Neural cell (in vitro differentiated cells): ENCODE measurements at regions not wholly inside any gene's neighbourhood (a gene's known extent, or its start where the extent isn't known, plus 50 kb on each side); places are given as distances from the start of the nearest gene placed in this dataset.

Experiments used
- H2AFZ ChIP-seq: fragments of 200-600, 300-800 bp; sonication (generic), shearing (Covaris generic); 2 replicates; pipeline ENCODE4 v1.6.0; 2014; ENCODE audit warnings: low read depth, mild to moderate bottlenecking, antibody characterized with exemption, low read length, moderate library complexity
- H3F3A ChIP-seq: fragments of 200-600 bp; shearing (Covaris generic); 2 replicates; pipeline ENCODE4 v1.6.1; 2016; ENCODE audit warnings: mild to moderate bottlenecking, moderate library complexity, mixed read lengths, antibody characterized with exemption, low read length; ENCODE audit not compliant: insufficient read depth, poor library complexity, severe bottlenecking
- H3K27ac ChIP-seq: fragments of 200-600, 300-800 bp; sonication (generic), shearing (Covaris generic); 2 replicates; pipeline ENCODE4 v1.5.1; 2014; ENCODE audit warnings: mild to moderate bottlenecking, low read length, moderate library complexity
- H3K27me3 ChIP-seq: fragments of 300-800, 200-600 bp; sonication (generic), shearing (Covaris generic); 2 replicates; pipeline ENCODE4 v1.6.0; 2014; ENCODE audit warnings: mild to moderate bottlenecking, low read depth, low read length, moderate library complexity; ENCODE audit not compliant: insufficient read depth
- H3K36me3 ChIP-seq: fragments of 300-800, 200-600 bp; sonication (generic), shearing (Covaris generic); 2 replicates; pipeline ENCODE4 v1.5.1; 2014; ENCODE audit warnings: mild to moderate bottlenecking, antibody characterized with exemption, low read length, moderate library complexity; ENCODE audit not compliant: insufficient read depth
- H3K4me2 ChIP-seq: fragments of 300-800, 200-600 bp; sonication (generic), shearing (Covaris generic); 2 replicates; pipeline ENCODE4 v1.6.0; 2014; ENCODE audit warnings: mild to moderate bottlenecking, low read length
- H3K4me3 ChIP-seq: fragments of 300-800, 200-600 bp; sonication (generic), shearing (Covaris generic); 2 replicates; pipeline ENCODE4 v1.5.1; 2014; ENCODE audit warnings: mild to moderate bottlenecking, low read length, moderate library complexity
- H3K79me2 ChIP-seq: fragments of 200-600 bp; shearing (Covaris generic); replicated peaks from 2 replicates; pipeline ENCODE4 v1.6.0; 2014; ENCODE audit warnings: mild to moderate bottlenecking, low read length, moderate library complexity; ENCODE audit not compliant: insufficient read depth
- H3K9ac ChIP-seq: fragments of 300-800, 200-600 bp; sonication (generic), shearing (Covaris generic); 2 replicates; pipeline ENCODE4 v1.6.1; 2016; ENCODE audit warnings: mild to moderate bottlenecking, low read length, mixed read lengths
- H3K9me2 ChIP-seq: fragments of 200-600 bp; shearing (Covaris generic); 2 replicates; pipeline ENCODE4 v1.6.1; 2016; ENCODE audit warnings: mild to moderate bottlenecking, low read length, mixed read lengths; ENCODE audit not compliant: insufficient read depth
- H3K9me3 ChIP-seq: fragments of 200-600, 300-800 bp; sonication (generic), shearing (Covaris generic); 2 replicates; pipeline ENCODE4 v1.6.1; 2016; ENCODE audit warnings: mild to moderate bottlenecking, mixed run types, low read length, moderate library complexity, mixed read lengths
- H4K20me1 ChIP-seq: fragments of 200-600 bp; shearing (Covaris generic); 2 replicates; pipeline ENCODE4 v1.6.1; 2016; ENCODE audit warnings: mild to moderate bottlenecking, mixed run types; ENCODE audit not compliant: insufficient read depth
- EP300 ChIP-seq: fragments of 450-650 bp; conservative IDR thresholded peaks from 2 replicates; pipeline ENCODE4 v1.6.1; 2014; ENCODE audit warnings: antibody characterized with exemption, mild to moderate bottlenecking, moderate library complexity; ENCODE audit not compliant: poor library complexity, severe bottlenecking
- EZH2 ChIP-seq: fragments of 200-600, 300-800 bp; shearing (Covaris generic), sonication (generic); IDR thresholded peaks from 2 replicates; pipeline ENCODE4 v1.6.1; 2014; ENCODE audit warnings: antibody characterized with exemption, low read length, borderline replicate concordance, mild to moderate bottlenecking; ENCODE audit not compliant: insufficient read depth, poor library complexity, severe bottlenecking
- MXI1 ChIP-seq: fragments of 450-650 bp; conservative IDR thresholded peaks from 2 replicates; pipeline ENCODE4 v1.6.1; 2014; ENCODE audit warnings: antibody characterized with exemption, mild to moderate bottlenecking; ENCODE audit not compliant: poor library complexity, severe bottlenecking
- POLR2AphosphoS5 ChIP-seq: IDR thresholded peaks from 2 replicates; pipeline ENCODE4 v1.6.1; 2012
- RAD21 ChIP-seq: fragments of 450-650 bp; conservative IDR thresholded peaks from 2 replicates; pipeline ENCODE4 v1.6.1; 2014; ENCODE audit warnings: antibody characterized with exemption, mild to moderate bottlenecking, moderate library complexity
- SMC3 ChIP-seq: fragments of 450-650 bp; conservative IDR thresholded peaks from 2 replicates; pipeline ENCODE4 v1.6.1; 2014; ENCODE audit warnings: antibody characterized with exemption, mild to moderate bottlenecking, moderate library complexity; ENCODE audit not compliant: poor library complexity
- TAF1 ChIP-seq: IDR thresholded peaks from 2 replicates; pipeline ENCODE4 v1.6.1; 2012; ENCODE audit warnings: low read depth
- TF ChIP-seq, protein P1 (sequence below): IDR thresholded peaks from 2 replicates; pipeline ENCODE4 v1.6.1; 2012; ENCODE audit warnings: borderline replicate concordance
- TF ChIP-seq, protein P2 (sequence below): fragments of 450-650 bp; IDR thresholded peaks from 2 replicates; pipeline ENCODE4 v1.5.1; 2014; ENCODE audit warnings: antibody characterized with exemption, mild to moderate bottlenecking, moderate library complexity; ENCODE audit not compliant: poor library complexity, severe bottlenecking

DNA sequence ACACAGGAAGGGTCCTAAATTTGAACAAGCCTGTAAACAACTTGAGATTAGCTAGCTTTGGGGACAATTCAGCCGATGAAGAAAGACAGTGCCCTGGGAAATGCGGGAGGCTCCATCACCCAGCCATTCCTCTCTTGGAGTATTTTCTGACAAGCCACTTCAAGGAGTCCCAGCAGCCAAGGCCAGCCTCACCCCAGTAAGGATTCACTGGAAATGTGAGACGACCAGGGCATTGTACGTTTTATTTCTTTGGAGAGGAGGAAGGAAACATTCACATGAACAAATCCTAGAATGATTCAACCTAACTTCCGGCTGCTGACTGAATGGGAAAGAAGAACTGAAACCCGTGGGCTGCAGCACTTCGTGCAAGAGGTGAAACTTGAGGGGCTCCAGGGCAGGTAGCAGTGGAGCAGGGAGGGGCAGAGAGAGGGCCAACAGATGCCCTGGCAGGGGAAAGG lies 116.4 kb upstream of the ARHGEF3 start:
- H4K20me1 ChIP-seq, result no peaks in the 10 kb centered on the region
- no peaks in the 10 kb centered on the region for H3K27me3 ChIP-seq
- H3K4me2 ChIP-seq, result no peak overlapping the region
- TF ChIP-seq EZH2 (no peak), POLR2AphosphoS5 (no peak)
- H3K9ac ChIP-seq, result no peak overlapping the region
- H3K27ac ChIP-seq, result no peak overlapping the region
- no peaks in the 10 kb centered on the region for H3K36me3 ChIP-seq
- no peaks in the 10 kb centered on the region for H3K9me3 ChIP-seq
- no peaks in the 10 kb centered on the region for H3K9me2 ChIP-seq
- H3K4me3 ChIP-seq, result no peak overlapping the region
- H3K79me2 ChIP-seq, result no peaks in the 10 kb centered on the region
- H2AFZ ChIP-seq, result no peak overlapping the region
- H3F3A ChIP-seq, result no peaks in the 10 kb centered on the region

DNA sequence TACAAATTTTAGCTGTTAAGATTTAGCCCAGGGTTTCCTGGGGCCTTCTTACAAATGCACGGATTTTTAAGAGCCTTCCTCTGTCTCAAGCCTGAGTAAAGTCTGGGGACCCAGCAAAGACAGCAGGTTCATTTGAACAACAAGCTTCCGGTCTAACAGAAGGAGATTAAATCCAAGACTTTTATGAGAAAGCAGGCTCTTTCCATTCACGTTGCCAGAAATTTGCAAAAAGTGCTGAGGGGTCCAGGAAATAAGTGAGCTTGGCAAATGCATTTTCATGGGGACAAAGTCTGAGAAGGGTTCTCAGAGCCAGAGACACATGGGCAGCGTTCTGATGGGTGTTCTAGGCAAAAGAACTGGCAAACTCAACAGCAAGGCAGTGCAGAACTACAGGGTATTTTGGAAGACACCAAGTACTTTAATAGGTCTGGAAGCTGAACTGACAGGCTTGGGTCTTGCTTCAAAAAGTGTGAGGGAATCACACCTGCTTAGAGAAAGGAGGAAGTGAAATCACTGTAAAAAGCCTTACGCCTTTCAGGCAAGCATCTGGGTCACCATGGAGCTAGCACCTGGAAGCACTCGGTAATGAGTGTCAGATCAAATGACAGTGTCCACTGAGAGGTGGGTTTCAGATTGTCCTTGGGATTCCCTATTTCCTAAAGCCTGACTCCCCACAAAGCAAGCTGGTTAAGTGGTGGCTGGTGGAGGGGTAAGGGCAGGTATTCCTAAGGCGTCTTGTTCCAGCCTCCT lies 115.8 kb upstream of the ARHGEF3 start:
- Histone ChIP-seq H3K27me3 (no peaks in the 10 kb centered on the region), H3K27ac (no peak overlapping the region), H3K9ac (no peak overlapping the region), H4K20me1 (no peaks in the 10 kb centered on the region), H2AFZ (no peak overlapping the region), H3F3A (no peaks in the 10 kb centered on the region), H3K9me2 (no peaks in the 10 kb centered on the region), H3K9me3 (no peaks in the 10 kb centered on the region), H3K4me3 (no peak overlapping the region), H3K4me2 (no peak overlapping the region), H3K36me3 (no peaks in the 10 kb centered on the region), H3K79me2 (no peaks in the 10 kb centered on the region)
- TF ChIP-seq EZH2, result no peak
- TF ChIP-seq TAF1, result no peak
- TF ChIP-seq POLR2AphosphoS5, result no peak
- TF ChIP-seq, protein P1, sequence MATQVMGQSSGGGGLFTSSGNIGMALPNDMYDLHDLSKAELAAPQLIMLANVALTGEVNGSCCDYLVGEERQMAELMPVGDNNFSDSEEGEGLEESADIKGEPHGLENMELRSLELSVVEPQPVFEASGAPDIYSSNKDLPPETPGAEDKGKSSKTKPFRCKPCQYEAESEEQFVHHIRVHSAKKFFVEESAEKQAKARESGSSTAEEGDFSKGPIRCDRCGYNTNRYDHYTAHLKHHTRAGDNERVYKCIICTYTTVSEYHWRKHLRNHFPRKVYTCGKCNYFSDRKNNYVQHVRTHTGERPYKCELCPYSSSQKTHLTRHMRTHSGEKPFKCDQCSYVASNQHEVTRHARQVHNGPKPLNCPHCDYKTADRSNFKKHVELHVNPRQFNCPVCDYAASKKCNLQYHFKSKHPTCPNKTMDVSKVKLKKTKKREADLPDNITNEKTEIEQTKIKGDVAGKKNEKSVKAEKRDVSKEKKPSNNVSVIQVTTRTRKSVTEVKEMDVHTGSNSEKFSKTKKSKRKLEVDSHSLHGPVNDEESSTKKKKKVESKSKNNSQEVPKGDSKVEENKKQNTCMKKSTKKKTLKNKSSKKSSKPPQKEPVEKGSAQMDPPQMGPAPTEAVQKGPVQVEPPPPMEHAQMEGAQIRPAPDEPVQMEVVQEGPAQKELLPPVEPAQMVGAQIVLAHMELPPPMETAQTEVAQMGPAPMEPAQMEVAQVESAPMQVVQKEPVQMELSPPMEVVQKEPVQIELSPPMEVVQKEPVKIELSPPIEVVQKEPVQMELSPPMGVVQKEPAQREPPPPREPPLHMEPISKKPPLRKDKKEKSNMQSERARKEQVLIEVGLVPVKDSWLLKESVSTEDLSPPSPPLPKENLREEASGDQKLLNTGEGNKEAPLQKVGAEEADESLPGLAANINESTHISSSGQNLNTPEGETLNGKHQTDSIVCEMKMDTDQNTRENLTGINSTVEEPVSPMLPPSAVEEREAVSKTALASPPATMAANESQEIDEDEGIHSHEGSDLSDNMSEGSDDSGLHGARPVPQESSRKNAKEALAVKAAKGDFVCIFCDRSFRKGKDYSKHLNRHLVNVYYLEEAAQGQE, result no peak
- no peak for TF ChIP-seq RAD21
- no peak for TF ChIP-seq SMC3
- TF ChIP-seq MXI1, result no peak
- TF ChIP-seq EP300, result no peak
- TF ChIP-seq, protein P2, sequence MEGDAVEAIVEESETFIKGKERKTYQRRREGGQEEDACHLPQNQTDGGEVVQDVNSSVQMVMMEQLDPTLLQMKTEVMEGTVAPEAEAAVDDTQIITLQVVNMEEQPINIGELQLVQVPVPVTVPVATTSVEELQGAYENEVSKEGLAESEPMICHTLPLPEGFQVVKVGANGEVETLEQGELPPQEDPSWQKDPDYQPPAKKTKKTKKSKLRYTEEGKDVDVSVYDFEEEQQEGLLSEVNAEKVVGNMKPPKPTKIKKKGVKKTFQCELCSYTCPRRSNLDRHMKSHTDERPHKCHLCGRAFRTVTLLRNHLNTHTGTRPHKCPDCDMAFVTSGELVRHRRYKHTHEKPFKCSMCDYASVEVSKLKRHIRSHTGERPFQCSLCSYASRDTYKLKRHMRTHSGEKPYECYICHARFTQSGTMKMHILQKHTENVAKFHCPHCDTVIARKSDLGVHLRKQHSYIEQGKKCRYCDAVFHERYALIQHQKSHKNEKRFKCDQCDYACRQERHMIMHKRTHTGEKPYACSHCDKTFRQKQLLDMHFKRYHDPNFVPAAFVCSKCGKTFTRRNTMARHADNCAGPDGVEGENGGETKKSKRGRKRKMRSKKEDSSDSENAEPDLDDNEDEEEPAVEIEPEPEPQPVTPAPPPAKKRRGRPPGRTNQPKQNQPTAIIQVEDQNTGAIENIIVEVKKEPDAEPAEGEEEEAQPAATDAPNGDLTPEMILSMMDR, result no peak
